ENCODE measurements at regions not wholly inside any gene's neighbourhood (a gene's known extent, or its start where the extent isn't known, plus 50 kb on each side); places are given as distances from the start of the nearest gene placed in this dataset.

DNA sequence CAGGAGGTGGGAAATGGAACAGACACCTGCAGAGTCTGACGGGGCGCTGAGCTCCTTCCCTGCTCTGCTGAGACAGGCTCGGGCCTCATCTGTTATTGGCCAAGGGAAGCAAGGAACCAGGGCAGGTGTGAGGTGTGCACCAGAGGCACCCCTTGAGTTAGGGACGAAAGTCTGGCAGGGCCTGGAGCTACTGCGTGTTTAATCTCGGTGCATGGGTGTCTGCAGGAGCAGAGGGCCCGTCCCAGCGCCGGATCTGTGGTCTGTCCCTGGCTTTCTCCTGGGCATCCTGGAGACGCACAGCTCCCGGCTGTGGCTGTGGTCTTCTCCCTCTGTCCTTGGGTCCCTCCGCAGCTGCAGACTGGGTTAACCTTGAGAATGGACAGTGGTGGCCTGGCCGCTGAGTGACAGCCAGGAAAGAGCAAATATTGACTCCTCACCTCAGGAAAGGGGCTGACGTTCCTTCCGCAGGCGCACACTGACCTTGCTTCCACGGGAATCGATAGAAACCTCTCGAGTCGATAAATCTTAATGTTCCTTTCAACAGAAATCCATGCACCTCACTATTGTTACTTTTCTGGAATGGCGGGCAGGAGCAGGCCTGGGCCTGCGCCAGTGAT, 975.6 kb downstream of the BRD1 start:
- DNase-seq (ENCODE audit: low read depth in 2 of 2) = no peak

DNA sequence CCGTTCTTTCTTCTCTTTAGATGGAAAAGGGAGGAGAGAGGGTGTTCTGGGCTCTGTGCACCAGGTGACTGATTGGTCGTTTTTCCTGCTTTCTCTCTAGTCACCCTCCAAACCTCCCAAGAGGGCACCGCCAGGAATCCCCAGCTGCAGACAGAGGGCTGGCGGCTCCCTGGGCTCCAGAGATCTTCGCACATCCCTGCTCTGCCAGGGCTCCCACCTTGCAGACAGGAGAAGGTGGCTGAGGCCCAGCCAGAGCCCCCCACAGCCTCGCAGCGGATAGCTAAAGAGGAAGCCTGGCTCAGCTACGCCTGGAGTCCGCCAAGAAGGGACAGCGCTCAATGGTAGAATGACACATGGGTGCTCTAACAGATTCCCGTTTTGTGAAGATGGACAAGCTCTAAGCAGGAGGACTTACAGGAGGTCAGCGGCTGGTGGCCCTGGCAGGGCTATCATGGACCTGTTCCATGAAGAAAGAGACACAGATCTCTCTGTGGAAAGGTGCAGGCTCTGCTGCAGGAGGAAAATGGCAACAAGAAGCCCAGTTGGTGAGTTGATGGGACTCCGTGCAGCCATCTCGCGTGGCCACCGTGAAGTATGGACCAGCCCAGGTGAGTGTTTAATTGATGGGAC, 976.9 kb downstream of the BRD1 start:
- DNase-seq (ENCODE audit: low read depth in 2 of 2) = no peak

DNA sequence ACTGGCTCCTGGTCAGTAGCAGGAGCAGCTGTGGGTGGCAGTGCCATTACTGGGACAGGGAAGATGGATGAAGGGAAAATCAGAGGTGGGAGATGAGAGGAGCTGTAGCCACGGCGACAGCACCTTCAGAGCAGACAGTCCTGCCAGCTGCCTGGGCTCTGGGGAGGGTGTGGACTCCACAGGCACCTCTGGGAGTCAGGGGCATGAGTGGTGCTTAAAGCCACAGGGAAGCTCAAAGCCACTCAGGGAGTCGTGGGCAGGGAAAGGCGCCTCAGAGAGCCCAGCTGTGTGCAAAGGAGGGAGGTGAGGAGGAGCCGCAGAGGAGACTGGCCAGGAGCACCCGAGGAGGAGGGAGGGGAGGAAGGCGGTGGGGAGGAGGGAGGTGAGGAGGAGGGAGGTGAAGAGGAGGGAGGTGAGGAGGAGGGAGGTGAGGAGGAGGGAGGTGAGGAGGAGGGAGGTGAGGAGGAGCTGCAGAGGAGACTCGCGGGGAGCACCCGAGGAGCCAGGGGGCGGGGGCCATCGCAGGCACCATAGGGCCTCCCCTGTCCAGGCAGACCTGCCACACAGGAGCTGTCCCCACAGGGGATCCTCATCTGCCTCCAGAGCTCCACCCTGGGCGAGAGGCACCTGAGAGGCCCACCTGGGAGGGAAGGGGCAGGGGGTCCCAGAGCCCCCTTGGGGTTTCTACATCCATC, 977.6 kb downstream of the BRD1 start:
- DNase-seq (ENCODE audit: low read depth in 2 of 2) = no peak

DNA sequence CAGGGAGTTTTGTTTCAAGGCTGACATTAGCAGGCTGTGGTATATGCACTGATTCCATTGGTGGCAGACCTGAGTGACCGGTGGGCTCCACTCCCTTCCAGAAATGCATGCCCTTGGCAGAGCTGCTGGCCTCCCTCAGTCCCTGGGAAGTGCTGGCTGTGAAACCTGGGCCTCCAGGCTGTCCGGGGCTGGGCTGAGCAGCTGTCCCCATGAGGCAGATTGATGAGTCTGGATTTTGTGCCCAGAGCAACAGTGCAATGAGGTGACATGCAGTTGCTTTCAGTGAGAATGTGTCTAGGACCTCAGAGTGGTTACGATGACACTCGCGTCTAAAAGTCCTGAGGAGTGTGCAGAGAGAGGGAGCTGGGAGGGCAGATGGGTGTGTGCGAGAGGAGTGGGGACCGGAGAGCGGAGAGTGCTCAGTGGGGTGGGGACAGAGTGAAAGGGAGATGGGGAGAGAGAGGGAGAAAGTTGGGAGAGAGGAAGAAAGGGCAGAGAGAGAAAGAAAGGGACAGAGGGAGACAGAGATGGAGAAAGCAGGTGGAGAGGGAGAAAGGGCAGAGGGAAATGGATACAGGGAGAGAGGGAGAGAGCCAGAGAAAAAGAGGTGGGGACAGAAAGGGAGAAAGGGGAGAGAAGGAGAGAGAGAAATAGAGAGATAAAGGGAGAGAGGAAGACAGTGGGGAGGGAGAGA, 978.3 kb downstream of the BRD1 start:
- DNase-seq (ENCODE audit: low read depth in 2 of 2) = no peak

DNA sequence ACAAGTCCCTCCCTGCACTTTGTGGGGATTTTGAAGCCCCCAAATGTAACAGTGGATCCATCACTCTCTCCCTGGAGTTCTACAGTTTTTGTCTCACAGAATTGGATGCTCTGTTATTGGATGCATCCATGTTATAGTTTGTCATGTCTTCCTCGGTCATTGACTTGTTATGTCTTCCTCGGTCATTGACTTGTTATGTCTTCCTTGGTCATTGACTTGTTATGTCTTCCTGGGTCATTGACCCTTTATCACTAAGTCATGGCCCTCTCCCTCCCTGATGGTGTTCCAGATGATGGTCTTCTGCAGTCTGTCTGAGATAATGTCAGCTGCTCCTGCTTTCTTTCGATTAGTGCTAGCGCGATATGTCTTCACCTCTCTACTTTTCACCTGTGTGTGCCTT, 981.5 kb downstream of the BRD1 start:
- DNase-seq (ENCODE audit: low read depth in 2 of 2) = no peak

DNA sequence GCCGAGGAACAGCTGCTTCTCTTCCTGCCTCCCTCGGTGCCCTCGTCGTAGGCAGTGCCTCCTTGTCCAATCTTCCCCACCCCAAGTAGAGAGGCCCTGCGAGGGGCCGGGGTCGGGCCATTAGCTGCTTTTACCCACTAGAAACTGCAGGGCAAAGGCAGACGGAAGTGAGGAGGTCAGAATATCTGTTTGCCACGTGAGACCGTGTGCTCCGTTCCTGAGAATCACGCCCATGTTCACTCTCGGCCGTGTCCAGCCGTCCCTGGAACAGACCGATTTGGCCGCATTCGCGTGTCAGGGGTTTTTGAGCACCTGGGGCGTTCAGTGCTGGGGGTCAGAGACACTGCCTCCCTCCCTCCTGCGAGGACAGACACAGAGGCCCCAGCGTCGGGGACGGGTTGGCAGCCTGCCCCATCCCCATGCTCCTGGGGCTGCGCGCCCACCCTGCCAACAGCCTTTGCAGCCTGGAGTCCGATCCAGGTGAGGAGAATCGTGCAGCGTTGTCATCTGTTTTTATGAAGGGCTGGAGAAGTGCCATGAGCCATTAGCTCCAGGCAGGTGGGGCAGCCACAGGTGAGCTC, 982.2 kb downstream of the BRD1 start:
- DNase-seq (ENCODE audit: low read depth in 2 of 2) = no peak

DNA sequence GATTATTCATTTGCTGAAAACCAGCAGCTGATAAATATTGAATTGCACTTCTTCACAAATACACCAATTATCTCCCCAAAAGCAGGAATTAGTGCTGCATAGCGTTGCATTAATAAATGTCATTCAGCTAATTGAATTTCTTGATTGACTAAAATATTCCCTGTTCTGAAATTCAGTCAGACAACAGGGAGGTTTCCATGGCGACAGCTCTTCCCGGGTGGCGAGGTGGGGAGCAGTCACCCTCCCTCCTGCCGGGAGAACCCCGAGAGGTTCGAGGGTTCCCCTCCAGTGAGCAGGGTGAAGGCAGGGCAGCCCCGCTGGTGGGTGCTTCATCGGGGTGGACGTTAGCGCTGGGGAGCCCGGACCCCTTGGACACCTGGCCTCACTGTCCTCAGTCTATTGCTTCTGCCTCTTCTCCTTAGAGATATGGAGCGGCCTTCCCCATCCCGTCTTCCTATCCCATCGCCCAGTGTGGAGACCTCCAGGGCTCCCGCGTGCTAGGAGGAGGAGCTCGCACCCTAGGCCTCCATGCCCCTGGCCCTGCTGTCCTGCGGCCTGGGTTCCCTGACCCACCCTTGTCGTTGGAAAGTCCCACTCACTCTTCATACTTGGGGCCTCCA, 983.5 kb downstream of the BRD1 start:
- DNase-seq (ENCODE audit: low read depth in 2 of 2) = no peak

DNA sequence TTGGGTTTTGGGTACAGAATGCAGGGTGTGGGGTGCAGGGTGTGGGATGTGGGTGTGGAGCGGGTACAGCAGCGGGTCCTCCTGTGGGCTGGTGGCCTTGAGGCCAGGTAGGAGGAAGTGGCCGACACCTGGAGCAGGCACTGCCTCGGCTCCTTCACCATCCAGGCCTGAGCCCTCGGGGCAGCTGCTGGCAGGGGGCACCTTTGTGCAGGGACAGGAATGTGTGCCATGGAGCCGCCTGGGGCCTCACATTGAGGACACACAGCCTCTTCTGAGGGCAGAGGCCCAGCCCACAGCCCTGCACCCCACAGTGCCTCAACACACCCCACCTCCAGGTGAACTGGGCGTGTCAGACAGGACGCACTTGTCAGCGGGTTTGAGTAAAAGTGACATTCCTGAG, 984.0 kb downstream of the BRD1 start:
- DNase-seq (ENCODE audit: low read depth in 2 of 2) = no peak

DNA sequence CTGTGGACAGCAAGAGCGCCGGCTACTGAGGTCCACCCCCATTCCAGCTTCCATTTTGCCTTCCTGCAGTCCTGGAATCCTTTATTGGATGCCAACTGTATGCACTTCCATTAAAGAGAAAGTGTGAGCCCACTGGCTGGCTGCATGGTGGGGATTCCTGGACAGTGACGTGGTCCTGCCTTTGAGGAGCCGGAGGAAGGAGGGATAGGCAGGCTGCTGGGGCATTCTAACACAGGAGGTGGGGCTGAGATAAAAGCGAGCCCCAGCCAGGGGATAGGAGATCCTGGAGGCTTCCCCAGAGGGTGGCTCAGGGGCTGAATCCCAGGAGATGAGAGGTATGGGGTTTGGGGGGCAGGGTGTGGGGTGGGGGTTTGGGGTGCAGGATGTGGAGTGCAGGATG, 984.7 kb downstream of the BRD1 start:
- DNase-seq (ENCODE audit: low read depth in 2 of 2) = no peak

DNA sequence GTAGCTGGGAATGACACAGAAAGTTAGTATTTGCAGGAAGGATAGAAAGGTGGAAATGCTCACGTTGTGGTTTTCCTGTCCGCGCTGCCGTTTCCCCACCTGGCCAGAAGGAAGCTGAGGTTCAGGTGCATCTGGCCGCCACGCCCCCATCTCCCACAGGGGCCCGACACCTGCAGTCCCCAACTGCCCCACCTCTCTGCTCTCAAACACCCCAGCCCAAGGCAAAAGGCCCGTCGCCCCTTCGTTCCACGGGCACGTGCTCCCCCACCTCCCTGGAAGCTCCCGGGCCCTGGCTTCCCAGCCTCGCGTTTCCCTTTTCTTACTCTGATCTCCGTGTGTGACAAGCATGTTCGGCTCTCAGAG, 985.1 kb downstream of the BRD1 start:
- no peak for DNase-seq (ENCODE audit: low read depth in 2 of 2)

DNA sequence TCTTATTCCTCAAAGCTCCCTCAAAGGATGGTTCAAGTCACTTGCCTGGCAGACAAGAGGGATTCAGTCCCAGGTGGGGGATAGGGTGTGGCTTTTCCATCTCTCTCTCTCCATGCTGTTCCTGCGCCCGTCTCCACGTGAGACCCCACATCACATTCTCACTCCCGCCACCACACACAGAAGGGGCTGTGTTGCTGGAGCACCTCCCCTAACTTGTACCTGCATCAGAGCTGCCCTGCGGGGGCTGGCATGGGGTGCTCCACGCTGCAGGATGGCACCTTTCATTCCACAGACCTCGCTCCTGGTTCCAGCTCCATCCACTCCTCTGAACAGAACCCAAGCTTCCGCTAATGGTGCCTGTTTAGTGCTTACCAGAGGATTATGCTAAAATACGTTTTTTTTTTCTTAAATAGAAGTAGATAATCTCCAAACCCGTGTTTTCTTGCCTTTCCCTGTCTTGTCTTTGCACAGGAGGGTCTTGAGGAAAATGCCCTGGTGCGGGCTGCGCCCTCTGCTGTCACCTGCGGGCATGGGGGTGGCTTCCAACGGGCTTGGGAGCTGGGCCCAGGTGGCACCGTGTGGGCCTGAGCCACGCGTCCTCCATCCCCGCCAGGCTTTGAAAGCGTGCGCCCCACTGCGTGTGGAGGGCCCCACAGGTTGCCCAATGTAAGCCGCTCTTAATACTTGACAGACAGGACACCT, 985.6 kb downstream of the BRD1 start:
- no peak for DNase-seq (ENCODE audit: low read depth in 2 of 2)

DNA sequence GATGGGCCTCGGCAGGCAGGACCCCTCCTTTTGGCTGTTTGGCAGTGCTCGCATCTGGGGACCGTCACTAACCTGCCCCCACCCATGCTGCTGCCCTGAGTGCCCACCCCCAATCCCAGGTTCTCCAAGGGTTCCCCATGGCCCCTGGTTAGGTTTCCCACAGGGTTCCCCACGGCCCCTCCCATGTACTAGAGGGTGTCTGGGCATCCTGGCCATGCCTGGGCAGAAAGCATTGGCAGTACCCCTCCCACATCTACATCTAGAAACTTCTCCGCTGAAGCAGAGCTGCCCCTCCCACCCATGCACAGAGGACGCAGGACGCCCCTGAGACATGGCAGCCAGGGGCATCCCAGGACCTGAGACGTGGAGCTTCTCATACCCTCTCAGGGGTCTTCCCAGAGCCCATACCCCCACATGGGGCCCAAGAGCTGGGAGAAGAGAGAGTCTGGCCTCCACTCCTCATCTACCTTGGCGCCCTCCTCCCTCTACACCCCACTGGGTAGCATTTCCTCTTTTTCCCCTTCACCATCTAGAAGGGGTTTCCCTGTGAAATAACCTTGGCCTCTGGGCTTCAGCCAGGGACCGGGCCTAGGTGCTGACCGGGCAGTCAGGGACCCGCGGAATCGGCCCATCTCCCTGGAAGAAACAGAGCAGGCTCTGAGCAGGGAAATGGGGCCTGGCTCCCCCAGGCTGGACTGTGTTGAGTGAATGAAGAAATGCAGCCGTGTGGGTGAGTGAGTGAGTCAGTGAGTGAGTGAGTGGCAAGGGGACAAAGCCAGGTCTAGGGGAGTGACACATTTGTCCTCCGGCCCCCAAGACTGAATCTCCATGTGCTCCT, 987.3 kb downstream of the BRD1 start:
- DNase-seq (ENCODE audit: low read depth in 2 of 2) = no peak

DNA sequence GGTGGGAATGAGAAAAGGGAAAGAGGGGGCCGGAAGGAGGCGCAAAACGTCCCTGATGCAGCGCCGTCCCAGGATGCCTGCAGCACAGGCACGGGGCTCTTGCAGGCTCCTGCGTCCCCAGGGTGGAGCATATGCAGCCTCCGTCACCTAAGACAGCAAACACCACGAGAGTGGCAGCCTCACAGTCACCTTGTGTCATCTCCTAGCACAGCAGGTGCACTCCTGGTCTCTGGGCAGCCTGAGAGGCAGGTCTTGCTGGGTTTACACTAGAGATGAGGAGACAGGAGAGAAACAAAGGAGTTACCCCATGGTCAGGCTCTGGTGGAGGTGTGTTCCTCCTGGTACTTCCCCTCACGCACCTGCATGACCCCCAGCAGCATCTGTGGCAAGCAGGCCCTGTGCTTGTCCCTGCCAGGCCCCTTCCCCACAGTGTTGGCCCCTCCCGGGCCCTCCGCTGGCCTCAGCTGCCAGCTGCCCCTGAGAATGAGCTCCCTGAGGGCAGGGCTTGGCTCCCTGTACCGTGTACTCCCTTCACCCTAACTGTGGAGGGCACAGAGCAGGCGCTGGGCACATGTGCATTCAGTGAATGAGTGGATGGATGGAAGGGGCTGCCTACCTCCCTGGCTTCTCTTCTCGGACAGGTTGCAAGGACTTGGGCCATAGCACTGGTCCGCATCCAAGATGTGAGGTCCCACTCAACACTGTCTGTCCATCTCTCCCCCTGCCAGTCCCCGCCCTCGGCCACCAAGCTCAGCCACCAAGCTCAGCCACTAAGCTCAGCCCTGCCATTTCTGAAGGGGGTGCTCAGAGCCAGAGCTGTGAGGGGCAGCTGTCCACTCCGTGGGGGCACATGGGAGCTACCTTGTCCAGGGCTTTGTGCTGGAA, 988.6 kb downstream of the BRD1 start:
- no peak for DNase-seq (ENCODE audit: low read depth in 2 of 2)

DNA sequence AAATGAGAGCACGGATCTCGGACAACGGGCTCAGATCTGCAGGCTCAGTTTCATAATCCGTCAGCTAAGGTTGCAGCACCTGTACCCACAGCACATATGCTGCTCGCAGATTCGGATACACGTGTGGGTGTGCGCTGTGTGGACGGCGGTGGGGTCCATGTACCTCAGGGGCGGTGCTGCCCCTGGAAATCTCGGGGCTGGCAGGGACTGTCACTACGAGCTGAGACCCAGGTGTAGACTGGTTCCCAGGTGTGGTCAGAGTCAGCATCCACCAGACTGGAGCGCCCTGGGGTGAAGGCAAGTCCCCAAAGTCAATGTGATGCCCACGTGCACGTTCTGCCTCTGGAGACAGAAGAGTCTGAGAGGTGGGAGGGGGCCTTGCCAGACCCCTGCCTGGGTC, 989.3 kb downstream of the BRD1 start:
- no peak for DNase-seq (ENCODE audit: low read depth in 2 of 2)

DNA sequence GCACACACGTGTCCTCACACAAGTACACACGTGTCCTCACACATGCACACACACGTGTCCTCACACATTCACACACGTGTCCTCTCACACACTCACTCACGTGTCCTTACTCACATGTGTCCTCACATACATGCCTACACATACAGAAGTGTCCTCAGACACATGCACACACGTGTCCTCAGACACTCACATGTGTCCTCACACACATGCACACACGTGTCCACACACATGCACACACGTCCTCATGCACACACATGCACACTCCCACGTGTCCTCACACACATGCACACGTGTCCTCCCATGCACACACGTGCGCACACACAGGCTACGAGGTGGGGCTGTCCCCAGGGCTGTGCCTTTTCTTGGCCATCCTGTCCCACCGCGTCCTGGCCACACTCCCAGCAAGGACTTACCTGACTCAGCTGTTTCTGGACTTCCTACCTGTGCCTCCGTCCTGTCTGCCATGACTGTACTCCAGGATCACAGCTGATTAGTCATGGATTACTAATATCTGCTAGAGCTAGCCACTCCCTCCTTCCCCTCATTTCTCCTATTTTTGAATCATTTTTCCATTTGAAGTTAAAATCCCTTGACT, 990.2 kb downstream of the BRD1 start:
- no peak for DNase-seq (ENCODE audit: low read depth in 2 of 2)

DNA sequence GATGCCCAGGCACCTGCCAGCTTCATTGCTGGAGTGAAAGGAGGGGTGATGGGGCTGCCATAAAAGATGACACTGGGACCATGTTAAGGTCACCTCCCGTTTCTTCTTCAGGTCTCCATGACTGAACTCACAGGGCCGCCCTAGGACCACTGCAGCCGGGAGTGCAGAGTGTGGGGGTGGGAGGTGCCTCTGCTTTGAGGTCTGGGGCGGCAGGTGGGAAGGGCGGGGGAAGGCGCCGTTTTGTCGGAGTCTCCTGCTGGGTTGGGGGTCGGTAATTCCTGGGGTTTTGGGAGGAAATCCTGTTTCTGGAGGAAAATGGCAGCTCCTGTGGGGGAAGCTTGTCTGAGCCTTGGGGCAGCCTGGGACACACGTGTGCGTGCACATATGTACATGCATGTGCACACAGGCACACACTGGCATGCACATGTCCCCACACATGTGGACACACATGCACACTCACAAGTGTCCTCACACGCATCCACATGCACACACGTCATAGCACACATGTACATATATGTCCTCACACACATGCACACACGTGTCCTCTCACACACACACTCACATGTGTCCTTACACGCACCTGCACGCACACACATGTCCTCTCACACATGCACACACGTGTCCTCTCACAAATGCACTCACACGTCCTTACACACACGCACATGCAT, 990.9 kb downstream of the BRD1 start:
- DNase-seq (ENCODE audit: low read depth in 2 of 2) = no peak

DNA sequence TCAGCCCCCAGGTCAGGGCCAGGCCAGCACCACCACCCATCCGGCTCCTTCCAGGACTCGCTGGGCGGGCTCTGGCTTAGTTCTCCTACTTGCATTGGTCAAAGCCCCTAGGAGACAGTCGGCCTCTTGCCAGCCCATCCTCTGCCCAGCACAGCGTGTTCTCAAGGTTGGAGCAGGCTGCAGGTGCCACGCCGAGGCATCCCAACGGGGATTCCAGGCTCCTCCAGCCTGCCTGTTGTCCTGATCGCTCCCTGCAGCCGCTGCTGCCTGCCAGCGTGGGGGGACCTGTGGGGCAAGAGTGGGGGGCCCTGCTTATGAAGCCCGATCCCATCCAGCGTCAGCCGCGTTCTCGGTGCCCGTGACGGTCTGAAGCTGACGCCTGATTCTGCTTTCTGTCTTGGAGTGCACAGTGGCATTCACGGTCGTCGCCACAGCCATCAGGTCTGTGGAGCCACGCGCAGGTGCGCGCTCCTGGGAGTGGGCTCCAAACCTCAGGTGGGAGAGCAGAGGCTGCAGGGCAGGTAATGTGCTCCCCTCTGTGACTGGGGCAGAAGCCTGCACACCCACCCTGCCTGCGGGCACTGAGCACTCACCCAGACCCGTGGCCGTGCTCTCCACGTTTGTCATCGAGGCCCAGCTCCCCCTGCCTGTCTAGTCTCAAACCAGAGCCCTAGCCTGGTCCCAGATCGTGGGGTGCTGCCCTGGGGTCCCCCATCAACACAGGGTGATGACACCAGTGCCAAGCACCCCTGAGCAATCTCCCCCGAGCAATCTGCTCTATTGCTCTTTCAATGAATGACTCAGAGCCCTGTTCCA, 991.6 kb downstream of the BRD1 start:
- DNase-seq (ENCODE audit: low read depth in 2 of 2) = no peak
